Stimulated activated naive B cell treated with anti-CD40 and anti-IgM and Interleukin-4, amounts not matched to agents 10 μg/mL and 1 μg/mL and 100 μg/mL, for 72 hours (primary cell): ENCODE measurements at regions not wholly inside any gene's neighbourhood (a gene's known extent, or its start where the extent isn't known, plus 50 kb on each side); places are given as distances from the start of the nearest gene placed in this dataset.
A peak's percentile ranks its signal among the peaks of the same experiment; 100 is the strongest.
"Not testable (repeated sequence)": the region's sequence is repeated elsewhere in the genome, so short reads cannot be mapped to it uniquely, and the experiment has no call there.

Experiments used
- ATAC-seq, 2 donors: fragments of 150-1000 bp; cut with Tn5 transposase; replicated peaks; 2 replicates each; pipeline ENCODE4 v1.10.0; 2021; ENCODE audit warnings: moderate library complexity in 1 of 2
- DNase-seq: peaks from one replicate; pipeline ENCODE4 v3.0.0; 2021
- H3K27ac Mint-ChIP-seq: one replicate; pipeline ENCODE4 v1.8.0; 2022; ENCODE audit warnings: mild to moderate bottlenecking, mixed read lengths
- H3K27me3 Mint-ChIP-seq, 2 donors: one replicate each; pipeline ENCODE4 v1.8.0; 2022; ENCODE audit warnings: mixed read lengths in 2 of 2
- H3K36me3 Mint-ChIP-seq, 2 donors: one replicate each; pipeline ENCODE4 v1.8.0; 2022; ENCODE audit warnings: mixed read lengths in 2 of 2, mild to moderate bottlenecking in 1 of 2
- H3K4me1 Mint-ChIP-seq, 2 donors: one replicate each; pipeline ENCODE4 v1.8.0; 2022; ENCODE audit warnings: mixed read lengths in 2 of 2, mild to moderate bottlenecking in 1 of 2
- H3K4me3 Mint-ChIP-seq, 2 donors: one replicate each; pipeline ENCODE4 v1.8.0; 2022; ENCODE audit warnings: mild to moderate bottlenecking in 2 of 2, mixed read lengths in 2 of 2, moderate library complexity in 1 of 2
- H3K9me3 Mint-ChIP-seq, 2 donors: one replicate each; pipeline ENCODE4 v1.8.0; 2022; ENCODE audit warnings: mixed read lengths in 2 of 2, mild to moderate bottlenecking in 1 of 2

GRCh38 chr1:238399558-238399957 is 508.8 kb upstream of the ZP4 start:
- Mint-ChIP-seq H3K9me3 (peaks cover 0 to 4% of the 10 kb centered on the region in 2 donors), H3K27me3 (no peaks in the 10 kb centered on the region), H3K36me3 (no peaks in the 10 kb centered on the region), H3K27ac (no peak overlapping the region), H3K4me3 (no peak overlapping the region), H3K4me1 (no peaks in the 10 kb centered on the region)
- DNase-seq (no peak), ATAC-seq (peak in 1 of 2 donors; percentile 53)

- Mint-ChIP-seq H3K9me3 (no peaks in the 10 kb centered on the region), H3K36me3 (no peaks in the 10 kb centered on the region), H3K27ac (no peak overlapping the region), H3K4me3 (no peak overlapping the region), H3K4me1 (no peaks in the 10 kb centered on the region), H3K27me3 (no peaks in the 10 kb centered on the region)
- DNase-seq (no peak), ATAC-seq (no peak)
Measured at GRCh38 chr1:238396140-238396539, 505.4 kb upstream of the ZP4 start.

GRCh38 chr1:238384381-238384780 is 493.7 kb upstream of the ZP4 start:
- ATAC-seq (no peak), DNase-seq (no peak)
- H3K4me1 Mint-ChIP-seq = no peaks in the 10 kb centered on the region
- no peaks in the 10 kb centered on the region for H3K36me3 Mint-ChIP-seq
- H3K4me3 Mint-ChIP-seq = no peak overlapping the region
- H3K9me3 Mint-ChIP-seq = no peaks in the 10 kb centered on the region
- no peaks in the 10 kb centered on the region for H3K27me3 Mint-ChIP-seq
- H3K27ac Mint-ChIP-seq = no peak overlapping the region

GRCh38 chr1:238380167-238380566 is 489.4 kb upstream of the ZP4 start:
- Mint-ChIP-seq H3K4me1 (no peaks in the 10 kb centered on the region), H3K36me3 (no peaks in the 10 kb centered on the region), H3K27ac (no peak overlapping the region), H3K4me3 (no peak overlapping the region), H3K9me3 (peaks cover 0 to 4% of the 10 kb centered on the region in 2 donors), H3K27me3 (no peaks in the 10 kb centered on the region)
- ATAC-seq (no peak), DNase-seq (no peak)

GRCh38 chr1:238379446-238379845 is 488.7 kb upstream of the ZP4 start:
- not testable (repeated sequence) for ATAC-seq, H3K27me3 Mint-ChIP-seq, DNase-seq, H3K4me3 Mint-ChIP-seq, H3K36me3 Mint-ChIP-seq, H3K9me3 Mint-ChIP-seq, H3K4me1 Mint-ChIP-seq, H3K27ac Mint-ChIP-seq

GRCh38 chr1:238377280-238377919 is 486.7 kb upstream of the ZP4 start:
- H3K27me3 Mint-ChIP-seq = no peaks in the 10 kb centered on the region
- ATAC-seq = no peak

GRCh38 chr1:238370599-238370998 is 479.9 kb upstream of the ZP4 start:
- H3K9me3 Mint-ChIP-seq = peaks cover 4 to 5% of the 10 kb centered on the region in 2 donors
- DNase-seq = no peak
- no peaks in the 10 kb centered on the region for H3K36me3 Mint-ChIP-seq
- no peak overlapping the region for H3K27ac Mint-ChIP-seq
- H3K4me3 Mint-ChIP-seq = no peak overlapping the region
- H3K4me1 Mint-ChIP-seq = no peaks in the 10 kb centered on the region
- no peaks in the 10 kb centered on the region for H3K27me3 Mint-ChIP-seq
- ATAC-seq = no peak

More at GRCh38 chr1:238377280-238377919, 486.7 kb upstream of the ZP4 start:
- H3K27ac Mint-ChIP-seq = no peak overlapping the region
- no peak overlapping the region for H3K4me3 Mint-ChIP-seq
- H3K4me1 Mint-ChIP-seq = no peaks in the 10 kb centered on the region
- H3K36me3 Mint-ChIP-seq = no peaks in the 10 kb centered on the region
- peaks cover 0 to 4% of the 10 kb centered on the region in 2 donors for H3K9me3 Mint-ChIP-seq
- no peak for DNase-seq

- no peaks in the 10 kb centered on the region for H3K27me3 Mint-ChIP-seq
- no peak overlapping the region for H3K4me3 Mint-ChIP-seq
- no peak for DNase-seq
Measured at GRCh38 chr1:238364214-238364892, 473.6 kb upstream of the ZP4 start.

GRCh38 chr1:238360474-238360873 is 469.8 kb upstream of the ZP4 start:
- peaks cover 2 to 4% of the 10 kb centered on the region in 2 donors for H3K9me3 Mint-ChIP-seq
- ATAC-seq = no peak
- no peaks in the 10 kb centered on the region for H3K27me3 Mint-ChIP-seq
- H3K27ac Mint-ChIP-seq = no peak overlapping the region
- no peaks in the 10 kb centered on the region for H3K36me3 Mint-ChIP-seq
- no peaks in the 10 kb centered on the region for H3K4me1 Mint-ChIP-seq
- DNase-seq = no peak
- H3K4me3 Mint-ChIP-seq = no peak overlapping the region

More at GRCh38 chr1:238364214-238364892, 473.6 kb upstream of the ZP4 start:
- Mint-ChIP-seq H3K4me1 (no peaks in the 10 kb centered on the region), H3K9me3 (peaks cover 1% of the 10 kb centered on the region in 2 donors), H3K36me3 (no peaks in the 10 kb centered on the region), H3K27ac (no peak overlapping the region)
- ATAC-seq = no peak

- ATAC-seq (no peak), DNase-seq (no peak)
- Mint-ChIP-seq H3K27ac (no peak overlapping the region), H3K4me3 (no peak overlapping the region), H3K9me3 (peaks cover 13 to 15% of the 10 kb centered on the region in 2 donors), H3K36me3 (no peaks in the 10 kb centered on the region), H3K4me1 (no peaks in the 10 kb centered on the region), H3K27me3 (no peaks in the 10 kb centered on the region)
Measured at GRCh38 chr1:238350471-238350870, 459.7 kb upstream of the ZP4 start.

GRCh38 chr1:238346340-238346739 is 455.6 kb upstream of the ZP4 start:
- H3K9me3 Mint-ChIP-seq = peaks cover 2 to 4% of the 10 kb centered on the region in 2 donors
- no peaks in the 10 kb centered on the region for H3K4me1 Mint-ChIP-seq
- no peak overlapping the region for H3K4me3 Mint-ChIP-seq
- no peaks in the 10 kb centered on the region for H3K27me3 Mint-ChIP-seq
- H3K27ac Mint-ChIP-seq = no peak overlapping the region
- DNase-seq (no peak), ATAC-seq (no peak)
- H3K36me3 Mint-ChIP-seq = no peaks in the 10 kb centered on the region

- no peak overlapping the region for H3K27ac Mint-ChIP-seq
- no peaks in the 10 kb centered on the region for H3K36me3 Mint-ChIP-seq
- H3K4me1 Mint-ChIP-seq = no peaks in the 10 kb centered on the region
- no peak overlapping the region for H3K4me3 Mint-ChIP-seq
- peaks cover 2 to 4% of the 10 kb centered on the region in 2 donors for H3K9me3 Mint-ChIP-seq
- no peaks in the 10 kb centered on the region for H3K27me3 Mint-ChIP-seq
- DNase-seq = no peak
- ATAC-seq = no peak
Measured at GRCh38 chr1:238345837-238346236, 455.1 kb upstream of the ZP4 start.

- ATAC-seq (no peak), DNase-seq (no peak)
- Mint-ChIP-seq H3K4me1 (no peaks in the 10 kb centered on the region), H3K36me3 (no peaks in the 10 kb centered on the region), H3K4me3 (no peak overlapping the region), H3K27ac (no peak overlapping the region), H3K9me3 (peaks cover 2 to 4% of the 10 kb centered on the region in 2 donors), H3K27me3 (no peaks in the 10 kb centered on the region)
Measured at GRCh38 chr1:238343852-238344251, 453.1 kb upstream of the ZP4 start.

- no peak for ATAC-seq
- Mint-ChIP-seq H3K36me3 (no peaks in the 10 kb centered on the region), H3K4me1 (no peaks in the 10 kb centered on the region), H3K27me3 (no peaks in the 10 kb centered on the region), H3K4me3 (no peak overlapping the region), H3K9me3 (peaks cover 2 to 6% of the 10 kb centered on the region in 2 donors), H3K27ac (no peak overlapping the region)
- no peak for DNase-seq
Measured at GRCh38 chr1:238341395-238341794, 450.7 kb upstream of the ZP4 start.

- ATAC-seq (no peak), DNase-seq (no peak)
- H3K27me3 Mint-ChIP-seq = no peaks in the 10 kb centered on the region
- no peak overlapping the region for H3K4me3 Mint-ChIP-seq
- no peak overlapping the region for H3K27ac Mint-ChIP-seq
- no peaks in the 10 kb centered on the region for H3K4me1 Mint-ChIP-seq
- no peaks in the 10 kb centered on the region for H3K36me3 Mint-ChIP-seq
- peaks cover 0 to 6% of the 10 kb centered on the region in 2 donors for H3K9me3 Mint-ChIP-seq
Measured at GRCh38 chr1:238340989-238341388, 450.3 kb upstream of the ZP4 start.
